ENCODE measurements at regions not wholly inside any gene's neighbourhood (a gene's known extent, or its start where the extent isn't known, plus 50 kb on each side); places are given as distances from the start of the nearest gene placed in this dataset.
"Not testable (repeated sequence)": the region's sequence is repeated elsewhere in the genome, so short reads cannot be mapped to it uniquely, and the experiment has no call there.

- Histone ChIP-seq H3K27ac (ENCODE audit: low read depth, low read length, poor library complexity, severe bottlenecking) (no peak overlapping the region), H3K4me1 (ENCODE audit: insufficient read depth, low read length, poor library complexity, severe bottlenecking) (no peaks in the 10 kb centered on the region), H3K27me3 (replicated peaks; ENCODE audit: insufficient read depth, low read depth, low read length, poor library complexity) (no peaks in the 10 kb centered on the region), H3K9me3 (ENCODE audit: low read depth, low read length, poor library complexity, severe bottlenecking) (no peaks in the 10 kb centered on the region), H3K36me3 (ENCODE audit: insufficient read depth, low read length, poor library complexity, severe bottlenecking) (no peaks in the 10 kb centered on the region), H3K4me3 (ENCODE audit: low read depth, low read length, poor library complexity, severe bottlenecking) (no peak overlapping the region)
- no TSS peak for BruUV-seq (replicated peaks)
- DNase-seq (ENCODE audit: low spot score) = no peak
- CTCF ChIA-PET = no interaction called here
- TF ChIP-seq EZH2 (IDR thresholded peaks at IDR 0.05; ENCODE audit: borderline replicate concordance, low read depth, low read length, poor library complexity, severe bottlenecking) = no peak
- TF ChIP-seq, protein P1, sequence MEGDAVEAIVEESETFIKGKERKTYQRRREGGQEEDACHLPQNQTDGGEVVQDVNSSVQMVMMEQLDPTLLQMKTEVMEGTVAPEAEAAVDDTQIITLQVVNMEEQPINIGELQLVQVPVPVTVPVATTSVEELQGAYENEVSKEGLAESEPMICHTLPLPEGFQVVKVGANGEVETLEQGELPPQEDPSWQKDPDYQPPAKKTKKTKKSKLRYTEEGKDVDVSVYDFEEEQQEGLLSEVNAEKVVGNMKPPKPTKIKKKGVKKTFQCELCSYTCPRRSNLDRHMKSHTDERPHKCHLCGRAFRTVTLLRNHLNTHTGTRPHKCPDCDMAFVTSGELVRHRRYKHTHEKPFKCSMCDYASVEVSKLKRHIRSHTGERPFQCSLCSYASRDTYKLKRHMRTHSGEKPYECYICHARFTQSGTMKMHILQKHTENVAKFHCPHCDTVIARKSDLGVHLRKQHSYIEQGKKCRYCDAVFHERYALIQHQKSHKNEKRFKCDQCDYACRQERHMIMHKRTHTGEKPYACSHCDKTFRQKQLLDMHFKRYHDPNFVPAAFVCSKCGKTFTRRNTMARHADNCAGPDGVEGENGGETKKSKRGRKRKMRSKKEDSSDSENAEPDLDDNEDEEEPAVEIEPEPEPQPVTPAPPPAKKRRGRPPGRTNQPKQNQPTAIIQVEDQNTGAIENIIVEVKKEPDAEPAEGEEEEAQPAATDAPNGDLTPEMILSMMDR (conservative IDR thresholded peaks at IDR 0.05; ENCODE audit: low read depth, low read length) = no peak
- POLR2A ChIA-PET (ENCODE audit: low non-redundant PET) = no interaction called here
- intact Hi-C loops (cut with micrococcal nuclease; ENCODE audit: unreplicated experiment) = no loop called here
Measured at GRCh38 chr11:44367452-44367851, 57.5 kb upstream of the ALX4 start.

- TF ChIP-seq, protein P1 (conservative IDR thresholded peaks at IDR 0.05; ENCODE audit: low read depth, low read length) = no peak
- no peak for TF ChIP-seq EZH2 (IDR thresholded peaks at IDR 0.05; ENCODE audit: borderline replicate concordance, low read depth, low read length, poor library complexity, severe bottlenecking)
- Histone ChIP-seq H3K4me1 (ENCODE audit: insufficient read depth, low read length, poor library complexity, severe bottlenecking) (no peaks in the 10 kb centered on the region), H3K4me3 (ENCODE audit: low read depth, low read length, poor library complexity, severe bottlenecking) (no peak overlapping the region), H3K9me3 (ENCODE audit: low read depth, low read length, poor library complexity, severe bottlenecking) (no peaks in the 10 kb centered on the region), H3K36me3 (ENCODE audit: insufficient read depth, low read length, poor library complexity, severe bottlenecking) (no peaks in the 10 kb centered on the region), H3K27me3 (replicated peaks; ENCODE audit: insufficient read depth, low read depth, low read length, poor library complexity) (no peaks in the 10 kb centered on the region), H3K27ac (ENCODE audit: low read depth, low read length, poor library complexity, severe bottlenecking) (no peak overlapping the region)
- intact Hi-C loops (cut with micrococcal nuclease; ENCODE audit: unreplicated experiment) = no loop called here
- BruUV-seq (replicated peaks) = no TSS peak
- DNase-seq (ENCODE audit: low spot score) = no peak
- POLR2A ChIA-PET (ENCODE audit: low non-redundant PET) = no interaction called here
- CTCF ChIA-PET = interaction anchor here (0.9 kb wide), 1 partner anchor 608 kb away, joined by 3 read pairs; no protein-coding TSS in a partner anchor
Measured at GRCh38 chr11:44368886-44369285, 58.9 kb upstream of the ALX4 start.

GRCh38 chr11:44371042-44371441, 61.1 kb upstream of the ALX4 start:
- intact Hi-C loops (cut with micrococcal nuclease; ENCODE audit: unreplicated experiment); CTCF ChIA-PET: not testable (repeated sequence)

GRCh38 chr11:44371706-44372105, 61.8 kb upstream of the ALX4 start:
- H3K4me1 ChIP-seq (ENCODE audit: insufficient read depth, low read length, poor library complexity, severe bottlenecking) = no peaks in the 10 kb centered on the region
- no peak overlapping the region for H3K27ac ChIP-seq (ENCODE audit: low read depth, low read length, poor library complexity, severe bottlenecking)
- intact Hi-C loops (cut with micrococcal nuclease; ENCODE audit: unreplicated experiment) = no loop called here
- no peaks in the 10 kb centered on the region for H3K27me3 ChIP-seq (replicated peaks; ENCODE audit: insufficient read depth, low read depth, low read length, poor library complexity)
- no TSS peak for BruUV-seq (replicated peaks)
- no peak overlapping the region for H3K4me3 ChIP-seq (ENCODE audit: low read depth, low read length, poor library complexity, severe bottlenecking)
- CTCF ChIA-PET = no interaction called here
- POLR2A ChIA-PET (ENCODE audit: low non-redundant PET) = no interaction called here
- no peaks in the 10 kb centered on the region for H3K36me3 ChIP-seq (ENCODE audit: insufficient read depth, low read length, poor library complexity, severe bottlenecking)
- DNase-seq (ENCODE audit: low spot score) = no peak
- TF ChIP-seq EZH2 (IDR thresholded peaks at IDR 0.05; ENCODE audit: borderline replicate concordance, low read depth, low read length, poor library complexity, severe bottlenecking) = no peak
- TF ChIP-seq, protein P1 (conservative IDR thresholded peaks at IDR 0.05; ENCODE audit: low read depth, low read length) = no peak
- no peaks in the 10 kb centered on the region for H3K9me3 ChIP-seq (ENCODE audit: low read depth, low read length, poor library complexity, severe bottlenecking)

More at GRCh38 chr11:44371042-44371441, 61.1 kb upstream of the ALX4 start:
- BruUV-seq (replicated peaks); H3K4me3 ChIP-seq (ENCODE audit: low read depth, low read length, poor library complexity, severe bottlenecking); H3K27ac ChIP-seq (ENCODE audit: low read depth, low read length, poor library complexity, severe bottlenecking); H3K27me3 ChIP-seq (replicated peaks; ENCODE audit: insufficient read depth, low read depth, low read length, poor library complexity); POLR2A ChIA-PET (ENCODE audit: low non-redundant PET); H3K9me3 ChIP-seq (ENCODE audit: low read depth, low read length, poor library complexity, severe bottlenecking); DNase-seq (ENCODE audit: low spot score); H3K36me3 ChIP-seq (ENCODE audit: insufficient read depth, low read length, poor library complexity, severe bottlenecking); H3K4me1 ChIP-seq (ENCODE audit: insufficient read depth, low read length, poor library complexity, severe bottlenecking): not testable (repeated sequence)
